Neural progenitor cell (in vitro differentiated cells): ENCODE measurements at regions not wholly inside any gene's neighbourhood (a gene's known extent, or its start where the extent isn't known, plus 50 kb on each side); places are given as distances from the start of the nearest gene placed in this dataset.
A peak's percentile ranks its signal among the peaks of the same experiment; 100 is the strongest.

Source experiments
- DNase-seq: peaks from one replicate; pipeline ENCODE4 v3.0.0-alpha.2; 2016; ENCODE audit warnings: low spot score
- H2AFZ ChIP-seq: fragments of 200-600 bp; sonication (generic); replicated peaks from 2 replicates; pipeline ENCODE4 v1.6.1; 2016; ENCODE audit warnings: antibody characterized with exemption
- H3F3A ChIP-seq: fragments of 200-600 bp; sonication (generic); 2 replicates; pipeline ENCODE4 v1.6.1; 2016; ENCODE audit warnings: antibody characterized with exemption, low read depth
- H3K27ac ChIP-seq: fragments of 200-600 bp; sonication (generic); 2 replicates; pipeline ENCODE4 v1.5.1; 2016; ENCODE audit warnings: mild to moderate bottlenecking
- H3K27me3 ChIP-seq: fragments of 200-600 bp; sonication (generic); 2 replicates; pipeline ENCODE4 v1.6.1; 2016; ENCODE audit warnings: mild to moderate bottlenecking, moderate library complexity
- H3K36me3 ChIP-seq: fragments of 200-600 bp; sonication (generic); 2 replicates; pipeline ENCODE4 v1.5.1; 2016
- H3K4me1 ChIP-seq: fragments of 200-600 bp; sonication (generic); 2 replicates; pipeline ENCODE4 v1.6.1; 2016; ENCODE audit warnings: mixed run types
- H3K4me2 ChIP-seq: fragments of 200-600 bp; sonication (generic); 2 replicates; pipeline ENCODE4 v1.6.1; 2016
- H3K4me3 ChIP-seq: fragments of 200-600 bp; sonication (generic); 2 replicates; pipeline ENCODE4 v1.5.1; 2016
- H3K79me2 ChIP-seq: fragments of 200-600 bp; sonication (generic); 2 replicates; pipeline ENCODE4 v1.6.1; 2016; ENCODE audit warnings: low read depth
- H3K9ac ChIP-seq: fragments of 200-600 bp; sonication (generic); 2 replicates; pipeline ENCODE4 v1.6.1; 2016
- H3K9me3 ChIP-seq: fragments of 200-600 bp; sonication (generic); 2 replicates; pipeline ENCODE4 v1.5.1; 2016; ENCODE audit warnings: low read depth
- H4K20me1 ChIP-seq: fragments of 200-600 bp; sonication (generic); 2 replicates; pipeline ENCODE4 v1.6.1; 2016; ENCODE audit warnings: low read depth
- H3K27ac Mint-ChIP-seq: 3 replicates; pipeline ENCODE4 v1.8.0; 2021; ENCODE audit warnings: mixed read lengths
- H3K27me3 Mint-ChIP-seq: 2 replicates; pipeline ENCODE4 v1.8.0; 2022; ENCODE audit warnings: low read depth, mild to moderate bottlenecking, inconsistent platforms, moderate library complexity, mixed read lengths; ENCODE audit not compliant: insufficient read depth
- H3K36me3 Mint-ChIP-seq: 3 replicates; pipeline ENCODE4 v1.8.0; 2021; ENCODE audit warnings: mixed read lengths
- H3K4me1 Mint-ChIP-seq: 3 replicates; pipeline ENCODE4 v1.8.0; 2021; ENCODE audit warnings: mixed read lengths
- H3K4me3 Mint-ChIP-seq: 3 replicates; pipeline ENCODE4 v1.8.0; 2021; ENCODE audit warnings: mild to moderate bottlenecking, moderate library complexity, mixed read lengths
- H3K9me3 Mint-ChIP-seq: 3 replicates; pipeline ENCODE4 v1.8.0; 2020; ENCODE audit warnings: mixed read lengths
- EZH2 ChIP-seq: fragments of 200-600 bp; sonication (generic); IDR thresholded peaks from 2 replicates; pipeline ENCODE4 v1.6.1; 2017; ENCODE audit warnings: antibody characterized with exemption, mild to moderate bottlenecking, moderate library complexity
- EZH2phosphoT487 ChIP-seq: fragments of 200-600 bp; sonication (generic); IDR thresholded peaks from 2 replicates; pipeline ENCODE4 v1.6.1; 2017; ENCODE audit warnings: antibody characterized with exemption
- TF ChIP-seq, protein P1 (sequence below): fragments of 200-600 bp; sonication (generic); IDR thresholded peaks from 2 replicates; pipeline ENCODE4 v1.5.1; 2017; ENCODE audit warnings: antibody characterized with exemption, mild to moderate bottlenecking

DNA sequence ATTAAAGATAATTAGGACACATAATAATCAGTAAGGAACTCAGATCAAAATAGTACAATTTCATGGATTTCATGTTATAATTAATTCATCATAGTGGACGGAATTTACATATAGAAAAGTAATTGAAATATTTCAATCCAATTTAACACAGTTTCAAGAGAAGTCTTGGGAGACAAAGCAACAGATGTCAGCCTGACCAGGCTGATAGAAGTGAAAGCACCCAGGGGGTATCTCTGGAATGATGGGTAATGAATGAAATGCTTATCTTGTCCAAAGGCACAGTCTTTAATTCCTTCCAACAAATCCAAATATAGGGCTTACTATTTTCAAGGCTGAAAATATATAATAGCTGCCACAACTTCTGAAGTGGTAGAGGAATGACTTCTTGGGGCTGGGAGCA is 629.3 kb upstream of the RGMB start:
- no peak overlapping the region for H3K27ac ChIP-seq
- no peaks in the 10 kb centered on the region for H3K9me3 ChIP-seq
- peaks cover 5% of the 10 kb centered on the region for H3K9me3 Mint-ChIP-seq
- H3K9ac ChIP-seq = no peak overlapping the region
- no peak overlapping the region for H3K4me3 ChIP-seq
- no peak for DNase-seq
- H3K79me2 ChIP-seq = no peaks in the 10 kb centered on the region
- TF ChIP-seq, protein P1, sequence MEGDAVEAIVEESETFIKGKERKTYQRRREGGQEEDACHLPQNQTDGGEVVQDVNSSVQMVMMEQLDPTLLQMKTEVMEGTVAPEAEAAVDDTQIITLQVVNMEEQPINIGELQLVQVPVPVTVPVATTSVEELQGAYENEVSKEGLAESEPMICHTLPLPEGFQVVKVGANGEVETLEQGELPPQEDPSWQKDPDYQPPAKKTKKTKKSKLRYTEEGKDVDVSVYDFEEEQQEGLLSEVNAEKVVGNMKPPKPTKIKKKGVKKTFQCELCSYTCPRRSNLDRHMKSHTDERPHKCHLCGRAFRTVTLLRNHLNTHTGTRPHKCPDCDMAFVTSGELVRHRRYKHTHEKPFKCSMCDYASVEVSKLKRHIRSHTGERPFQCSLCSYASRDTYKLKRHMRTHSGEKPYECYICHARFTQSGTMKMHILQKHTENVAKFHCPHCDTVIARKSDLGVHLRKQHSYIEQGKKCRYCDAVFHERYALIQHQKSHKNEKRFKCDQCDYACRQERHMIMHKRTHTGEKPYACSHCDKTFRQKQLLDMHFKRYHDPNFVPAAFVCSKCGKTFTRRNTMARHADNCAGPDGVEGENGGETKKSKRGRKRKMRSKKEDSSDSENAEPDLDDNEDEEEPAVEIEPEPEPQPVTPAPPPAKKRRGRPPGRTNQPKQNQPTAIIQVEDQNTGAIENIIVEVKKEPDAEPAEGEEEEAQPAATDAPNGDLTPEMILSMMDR = no peak
- TF ChIP-seq EZH2phosphoT487 (no peak), EZH2 (no peak)
- H3K4me2 ChIP-seq = no peak overlapping the region
- no peaks in the 10 kb centered on the region for H3K27me3 Mint-ChIP-seq
- peaks cover 13% of the 10 kb centered on the region for H3K4me1 ChIP-seq
- no peaks in the 10 kb centered on the region for H3F3A ChIP-seq
- no peaks in the 10 kb centered on the region for H3K36me3 ChIP-seq
- H4K20me1 ChIP-seq = no peaks in the 10 kb centered on the region
- no peak overlapping the region for H3K27ac Mint-ChIP-seq
- no peaks in the 10 kb centered on the region for H3K36me3 Mint-ChIP-seq
- no peaks in the 10 kb centered on the region for H3K4me1 Mint-ChIP-seq
- H3K4me3 Mint-ChIP-seq = no peak overlapping the region
- H2AFZ ChIP-seq = no peak overlapping the region
- no peaks in the 10 kb centered on the region for H3K27me3 ChIP-seq

DNA sequence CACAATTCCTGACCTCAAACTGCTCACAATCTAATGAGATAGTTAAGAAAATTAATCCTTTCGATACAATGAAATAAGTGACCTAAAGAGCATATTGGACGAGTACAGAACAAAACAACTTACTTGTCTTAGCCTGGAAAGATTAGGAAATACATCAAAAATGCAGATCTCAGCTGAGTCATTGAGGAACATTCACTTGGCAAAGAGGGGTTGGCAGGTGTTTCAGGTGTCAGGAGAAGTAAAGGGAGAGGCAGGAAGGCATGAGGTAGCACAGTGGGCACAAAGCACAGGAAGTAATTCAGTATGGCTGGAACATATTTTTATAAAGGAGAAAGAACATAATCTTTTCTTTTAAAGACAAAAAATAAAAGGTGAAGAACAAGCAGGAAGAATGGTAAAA is 628.8 kb upstream of the RGMB start:
- Mint-ChIP-seq H3K27me3 (no peaks in the 10 kb centered on the region), H3K36me3 (no peaks in the 10 kb centered on the region), H3K9me3 (peaks cover 5% of the 10 kb centered on the region), H3K4me1 (no peaks in the 10 kb centered on the region), H3K4me3 (no peak overlapping the region), H3K27ac (no peak overlapping the region)
- Histone ChIP-seq H3K4me3 (no peak overlapping the region), H3K4me1 (peaks cover 13% of the 10 kb centered on the region), H3K79me2 (no peaks in the 10 kb centered on the region), H3K9ac (no peak overlapping the region), H2AFZ (no peak overlapping the region), H3F3A (no peaks in the 10 kb centered on the region), H3K4me2 (no peak overlapping the region), H3K9me3 (no peaks in the 10 kb centered on the region), H3K27me3 (no peaks in the 10 kb centered on the region), H3K27ac (no peak overlapping the region), H3K36me3 (no peaks in the 10 kb centered on the region), H4K20me1 (no peaks in the 10 kb centered on the region)
- no peak for DNase-seq
- TF ChIP-seq EZH2 (no peak), EZH2phosphoT487 (no peak)
- TF ChIP-seq, protein P1 = no peak

DNA sequence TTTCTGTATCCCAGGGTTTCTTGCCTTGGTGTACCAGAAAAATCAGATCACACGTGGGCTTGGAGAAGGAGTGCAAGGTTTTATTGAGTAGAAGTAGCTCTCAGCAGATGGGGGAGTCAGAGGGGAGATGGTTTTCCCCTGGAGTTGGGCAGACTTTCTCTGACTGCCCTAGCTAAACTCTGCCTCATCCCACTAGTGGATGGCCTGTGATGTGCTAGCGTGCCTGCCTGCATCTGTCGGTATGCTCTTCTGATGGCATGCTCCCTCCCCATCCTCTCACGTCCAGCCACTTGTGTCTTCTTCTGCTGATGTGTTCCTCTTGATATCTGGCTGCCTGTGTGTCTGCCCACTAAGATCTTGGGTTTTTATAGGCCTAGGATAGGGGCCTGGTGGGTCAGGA is 616.1 kb upstream of the RGMB start:
- Histone ChIP-seq H3K4me2 (no peak overlapping the region), H3K36me3 (no peaks in the 10 kb centered on the region), H3K27me3 (no peaks in the 10 kb centered on the region), H2AFZ (no peak overlapping the region), H3K79me2 (no peaks in the 10 kb centered on the region), H3F3A (no peaks in the 10 kb centered on the region), H3K9me3 (no peaks in the 10 kb centered on the region), H3K27ac (no peak overlapping the region), H3K9ac (no peak overlapping the region), H3K4me3 (no peak overlapping the region), H3K4me1 (no peaks in the 10 kb centered on the region), H4K20me1 (no peaks in the 10 kb centered on the region)
- Mint-ChIP-seq H3K4me1 (no peaks in the 10 kb centered on the region), H3K36me3 (no peaks in the 10 kb centered on the region), H3K9me3 (peaks cover 2% of the 10 kb centered on the region), H3K27me3 (peaks cover 5% of the 10 kb centered on the region), H3K27ac (peak overlapping the region; percentile 63), H3K4me3 (no peak overlapping the region)
- TF ChIP-seq EZH2 (no peak), EZH2phosphoT487 (no peak)
- TF ChIP-seq, protein P1 = no peak
- DNase-seq = no peak
